Activated CD4-positive, CD25-positive, alpha-beta regulatory T cell (primary cell): ENCODE measurements at regions not wholly inside any gene's neighbourhood (a gene's known extent, or its start where the extent isn't known, plus 50 kb on each side); places are given as distances from the start of the nearest gene placed in this dataset.

Source experiments
- DNase-seq, 4 experiments: peaks; one replicate each; lab custom pipeline; 2025; lab: John Stamatoyannopoulos, UW

GRCh38 chr13:78004821-78005220 is 86.2 kb upstream of the EDNRB start:
- no peak for DNase-seq

- no peak for DNase-seq
These were observed 81.1 kb upstream of the EDNRB start for GRCh38 chr13:77999746-78000145.

GRCh38 chr13:77994166-77994565 is 75.5 kb upstream of the EDNRB start:
- no peak for DNase-seq

- no peak for DNase-seq
These were observed 72.4 kb upstream of the EDNRB start for GRCh38 chr13:77991003-77991402.

- DNase-seq, result no peak
These were observed 70.7 kb upstream of the EDNRB start for GRCh38 chr13:77989281-77989680.

- no peak for DNase-seq
These were observed 69.7 kb upstream of the EDNRB start for GRCh38 chr13:77988355-77988754.

GRCh38 chr13:77986713-77987112 is 68.1 kb upstream of the EDNRB start:
- DNase-seq, result no peak

GRCh38 chr13:77985866-77986636 is 67.4 kb upstream of the EDNRB start:
- no peak for DNase-seq

- no peak for DNase-seq
These were observed 62.8 kb upstream of the EDNRB start for GRCh38 chr13:77981281-77981881.

GRCh38 chr13:77980592-77980991 is 62.0 kb upstream of the EDNRB start:
- DNase-seq, result no peak

GRCh38 chr13:77979721-77980385 is 61.2 kb upstream of the EDNRB start:
- DNase-seq, result no peak

- no peak for DNase-seq
These were observed 56.9 kb upstream of the EDNRB start for GRCh38 chr13:77975358-77976042.

GRCh38 chr13:77969299-77969698 is 50.7 kb upstream of the EDNRB start:
- DNase-seq, result no peak
